SK-N-MC (cell line): ENCODE measurements at regions not wholly inside any gene's neighbourhood (a gene's known extent, or its start where the extent isn't known, plus 50 kb on each side); places are given as distances from the start of the nearest gene placed in this dataset.

ENCODE experiments used
- EZH2 ChIP-seq: fragments of 200-600 bp; sonication (generic); IDR thresholded peaks from one replicate; pipeline ENCODE4 v1.6.1; 2017; ENCODE audit warnings: antibody characterized with exemption
- POLR2AphosphoS5 ChIP-seq: IDR thresholded peaks from 2 replicates; pipeline ENCODE4 v1.6.1; 2012; ENCODE audit warnings: mild to moderate bottlenecking, low read depth, low read length, borderline replicate concordance

GRCh38 chr2:74735009-74735408 lies 81.0 kb downstream of the SEMA4F start:
- no peak for TF ChIP-seq POLR2AphosphoS5
- TF ChIP-seq EZH2, result no peak
